Activated CD4-positive, alpha-beta T cell treated with anti-CD3 and anti-CD28 coated beads, Interleukin-2, amount 50 U/mL, for 16 hours (primary cell): ENCODE measurements at regions not wholly inside any gene's neighbourhood (a gene's known extent, or its start where the extent isn't known, plus 50 kb on each side); places are given as distances from the start of the nearest gene placed in this dataset.

Experiments
- DNase-seq: peaks from one replicate; pipeline ENCODE4 v3.0.0-alpha.2; 2020

DNA sequence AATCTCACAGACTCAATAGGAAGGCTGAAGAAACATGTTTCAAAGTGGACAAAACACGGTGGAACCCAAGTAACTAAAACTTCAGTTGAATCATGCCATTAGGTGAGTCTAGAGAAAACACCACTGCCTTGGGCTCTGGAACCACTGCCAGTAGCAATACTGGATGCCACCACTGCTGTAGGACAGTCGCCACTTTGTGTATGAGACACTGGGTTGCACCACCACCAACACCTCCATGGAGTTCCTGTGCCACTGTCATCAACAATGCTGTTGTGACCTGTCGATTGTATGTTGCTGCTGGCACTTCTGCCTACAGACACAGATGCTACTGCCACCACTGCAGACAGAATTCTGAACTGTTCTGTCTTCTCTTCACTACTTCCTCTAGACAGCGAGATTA lies 686.7 kb downstream of the METTL4 start:
- DNase-seq, result no peak

DNA sequence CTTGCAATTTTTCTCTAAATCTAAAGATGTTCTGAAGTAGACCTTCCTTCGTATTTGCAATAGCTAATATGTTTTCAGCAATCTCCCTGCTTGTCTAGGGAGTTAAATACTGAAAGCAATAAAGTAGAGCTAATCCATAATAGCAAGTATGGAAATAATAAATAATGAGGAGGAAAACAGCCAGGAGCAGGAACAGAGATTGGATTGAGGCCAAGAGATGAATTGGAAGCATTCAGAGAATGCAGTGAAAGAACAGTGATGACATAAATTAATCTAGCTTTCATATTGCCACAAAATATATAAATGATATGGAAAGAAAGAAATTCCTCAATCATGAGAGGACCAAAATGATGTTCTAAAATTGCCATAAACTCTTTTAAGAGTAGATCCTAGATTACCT lies 679.7 kb downstream of the METTL4 start:
- DNase-seq, result no peak

DNA sequence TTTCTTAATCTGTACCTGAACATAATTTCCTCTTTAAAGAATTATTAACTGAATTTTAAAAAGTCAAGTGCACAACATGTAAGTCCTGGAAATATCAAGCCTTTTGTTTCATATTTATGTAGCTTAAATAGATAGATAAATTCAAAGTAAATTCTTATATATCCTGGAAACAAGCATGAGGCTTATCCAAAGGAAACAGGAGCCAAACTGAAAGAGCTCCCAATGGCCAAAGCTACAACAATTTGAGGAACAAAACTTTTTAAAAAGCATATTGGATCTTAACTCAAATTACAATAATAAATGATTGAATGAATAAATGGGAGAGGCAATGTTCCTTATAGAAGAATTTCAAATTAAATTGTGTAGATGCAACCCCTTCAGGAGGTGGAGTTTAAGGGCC lies 679.1 kb downstream of the METTL4 start:
- no peak for DNase-seq

DNA sequence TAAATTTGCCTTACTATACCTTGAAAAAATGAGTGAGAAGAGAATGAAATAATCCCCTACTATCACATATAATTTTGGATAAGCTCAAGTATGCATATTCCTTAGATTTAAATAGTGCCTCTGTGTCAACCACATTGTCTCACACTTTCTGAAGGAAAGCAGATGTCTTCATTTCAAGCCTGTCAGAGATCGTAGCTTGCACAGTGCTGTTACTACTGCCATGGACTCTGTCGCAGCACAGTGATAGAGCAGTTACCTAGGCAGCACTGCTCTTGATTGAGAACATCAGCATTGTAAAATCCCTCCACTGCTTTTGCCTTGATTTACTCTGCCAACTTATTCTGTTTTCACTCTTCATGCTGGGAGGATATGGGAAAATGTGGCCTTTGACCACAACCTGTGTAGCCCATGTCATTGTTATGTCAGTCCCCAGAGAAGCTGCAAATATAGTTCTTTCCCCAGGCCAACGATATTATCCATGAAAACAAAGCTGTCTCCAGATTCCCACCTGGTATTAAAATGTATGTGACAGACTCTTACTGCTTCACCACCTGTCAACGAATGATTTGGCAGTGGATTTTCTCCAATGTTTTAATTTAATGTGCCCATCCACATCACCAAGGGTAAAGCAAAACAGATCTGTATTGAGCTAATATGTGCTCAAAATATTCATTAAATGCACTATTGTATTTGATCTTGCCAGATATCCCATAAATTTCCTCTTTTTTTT lies 675.7 kb downstream of the METTL4 start:
- no peak for DNase-seq

DNA sequence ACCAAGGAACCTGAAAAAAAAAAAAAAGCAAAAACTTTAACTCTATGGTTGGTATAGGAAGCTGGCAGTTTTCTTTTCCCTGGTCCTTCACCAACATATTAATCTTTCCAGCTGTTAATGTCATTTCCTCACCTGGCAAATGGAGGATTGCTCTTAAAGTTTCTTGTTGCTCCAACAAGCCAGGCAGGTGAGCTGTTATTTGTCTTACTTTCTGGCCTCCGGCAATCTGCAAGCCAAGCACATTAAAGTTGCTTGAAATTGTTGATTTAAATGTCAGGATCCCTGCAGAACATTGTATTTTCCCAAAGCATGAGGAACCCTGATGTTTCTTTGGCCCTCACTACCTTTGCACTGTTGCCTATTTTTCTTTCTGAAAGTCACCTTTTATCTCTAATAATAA lies 664.9 kb downstream of the METTL4 start:
- DNase-seq, result no peak

DNA sequence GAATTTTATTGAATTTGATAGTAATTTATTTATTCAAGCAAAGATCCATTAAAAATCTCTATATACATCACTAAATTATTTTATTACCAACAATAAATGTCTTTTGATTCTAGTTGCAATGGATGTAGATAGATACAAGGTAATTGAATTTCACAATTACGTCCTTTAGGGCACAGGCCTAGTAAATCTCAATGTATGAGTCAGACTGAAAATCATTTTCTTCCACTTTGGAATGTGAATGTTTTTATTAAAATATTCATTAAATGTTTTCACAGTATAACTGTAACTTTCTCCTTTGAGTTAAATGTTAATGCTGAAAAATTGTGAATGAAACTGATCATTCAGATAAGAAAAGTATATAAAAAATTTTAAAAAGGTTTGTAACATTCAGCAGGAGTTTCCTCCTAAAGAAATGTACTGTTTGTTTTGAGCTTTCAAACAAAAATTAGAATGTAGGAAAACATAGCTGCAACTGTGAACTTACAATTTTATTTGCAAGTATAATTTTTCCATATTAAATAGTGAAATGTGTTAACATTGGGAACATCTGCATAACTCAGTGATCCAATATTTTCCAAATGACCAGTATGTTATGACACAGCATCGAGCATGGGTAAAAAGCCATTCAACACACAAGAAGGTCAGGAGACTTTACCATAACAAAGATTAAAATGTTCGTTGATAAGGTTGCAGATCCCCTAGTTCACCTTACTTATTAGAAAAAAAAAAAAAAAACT lies 663.7 kb downstream of the METTL4 start:
- no peak for DNase-seq

DNA sequence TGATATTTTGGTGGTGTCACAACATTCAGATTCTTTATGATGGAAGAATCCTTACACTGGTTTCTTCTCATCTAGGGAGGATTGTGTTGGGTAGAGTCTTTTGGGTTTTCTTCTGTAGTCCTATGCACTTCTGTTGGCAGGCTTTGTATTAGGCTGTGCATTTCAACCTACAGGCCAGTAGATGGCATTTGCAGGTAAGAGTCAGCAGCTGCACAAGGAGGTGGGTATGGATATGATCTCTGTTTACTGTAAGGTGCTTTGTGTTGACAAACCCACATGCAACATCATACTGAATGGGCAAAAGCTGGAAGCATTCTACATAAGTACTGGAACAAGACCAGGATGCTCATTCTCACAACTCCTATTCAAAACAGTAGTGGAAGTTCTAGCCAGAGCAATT lies 656.8 kb downstream of the METTL4 start:
- DNase-seq, result no peak

DNA sequence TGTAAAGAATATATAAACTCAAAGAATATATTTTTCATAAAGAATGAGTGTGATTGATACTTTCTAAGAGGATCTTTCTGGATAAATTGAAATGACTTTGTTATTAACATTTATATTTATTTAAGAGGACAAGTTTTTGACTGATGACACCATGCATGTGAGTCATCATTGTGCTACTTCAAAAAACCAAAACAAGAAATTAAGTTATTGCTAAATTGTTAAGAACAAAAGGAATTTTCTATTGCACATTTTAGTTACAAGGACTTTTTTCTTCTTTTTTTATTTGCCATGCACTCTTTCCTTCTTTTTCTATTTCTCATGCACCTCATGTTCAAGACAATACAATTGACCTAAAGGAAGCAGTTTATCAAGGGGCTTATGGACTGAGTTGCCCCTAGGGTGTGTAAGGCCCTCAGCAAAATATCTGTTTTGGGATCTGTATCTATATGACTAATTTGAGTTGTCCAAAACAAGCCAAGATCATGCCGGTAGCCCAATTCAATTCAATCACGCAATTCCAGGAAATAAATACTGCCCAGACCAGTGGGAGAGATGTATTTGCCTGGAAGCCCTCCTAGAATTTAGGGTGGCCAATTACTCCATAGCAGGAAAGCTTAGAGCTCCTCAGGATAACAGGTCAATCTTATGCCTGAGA lies 654.3 kb downstream of the METTL4 start:
- no peak for DNase-seq

DNA sequence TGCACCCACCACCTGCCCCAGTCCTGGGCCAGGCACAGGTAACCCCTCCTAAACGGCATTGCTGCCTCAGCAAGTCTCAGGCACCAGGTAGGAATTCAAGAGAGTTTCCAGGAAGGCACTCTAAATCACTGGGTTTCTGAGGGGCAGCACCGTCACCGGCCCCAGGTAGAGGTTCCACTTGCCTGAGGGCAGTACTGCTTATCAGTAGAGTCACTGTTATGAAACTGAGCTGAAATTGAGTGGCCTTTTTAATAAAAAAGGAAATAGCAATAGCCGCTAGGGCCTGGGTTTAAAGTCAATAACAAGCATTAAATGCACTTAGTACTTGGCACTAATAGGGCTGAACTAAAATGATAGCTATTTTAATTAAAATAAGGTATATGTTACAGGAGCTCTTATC lies 653.7 kb downstream of the METTL4 start:
- DNase-seq, result no peak

DNA sequence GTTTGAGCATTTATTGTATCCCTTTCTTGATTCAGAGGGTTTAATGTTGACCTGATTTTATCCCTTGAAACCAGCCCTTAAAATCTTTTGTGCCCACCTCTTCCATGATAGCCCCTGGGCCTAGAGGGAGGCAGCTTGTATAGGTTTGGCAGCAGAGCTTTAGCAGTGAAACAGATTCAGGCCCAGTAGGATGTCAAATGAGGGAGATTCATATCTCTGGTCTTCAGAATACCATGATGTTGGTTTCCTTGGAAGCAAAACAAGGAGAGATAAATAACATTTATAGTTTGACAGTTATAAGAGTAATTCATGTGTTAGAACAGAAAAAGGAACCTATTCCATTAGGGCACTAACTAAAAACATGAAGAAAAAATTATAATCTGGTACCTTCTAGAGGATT lies 649.2 kb downstream of the METTL4 start:
- no peak for DNase-seq

DNA sequence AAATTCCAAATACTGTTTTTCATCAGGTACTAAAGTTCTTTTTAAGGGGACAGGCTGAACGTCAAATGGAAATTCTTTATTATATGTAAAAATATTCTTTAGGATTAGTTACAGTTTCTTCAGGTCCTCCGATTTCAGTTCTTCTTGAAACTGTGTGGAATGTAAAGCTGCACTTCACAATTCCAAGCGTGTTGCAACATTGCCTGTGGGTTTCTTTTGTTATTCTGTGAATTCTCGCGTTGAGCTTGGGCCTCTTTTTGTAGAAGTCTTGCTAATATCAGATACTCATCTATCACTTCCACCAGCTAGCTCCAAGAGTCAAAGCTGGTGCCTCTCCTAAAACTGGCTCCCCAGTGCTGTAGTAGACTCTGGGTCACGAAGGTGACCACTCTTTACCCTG lies 642.6 kb downstream of the METTL4 start:
- no peak for DNase-seq

DNA sequence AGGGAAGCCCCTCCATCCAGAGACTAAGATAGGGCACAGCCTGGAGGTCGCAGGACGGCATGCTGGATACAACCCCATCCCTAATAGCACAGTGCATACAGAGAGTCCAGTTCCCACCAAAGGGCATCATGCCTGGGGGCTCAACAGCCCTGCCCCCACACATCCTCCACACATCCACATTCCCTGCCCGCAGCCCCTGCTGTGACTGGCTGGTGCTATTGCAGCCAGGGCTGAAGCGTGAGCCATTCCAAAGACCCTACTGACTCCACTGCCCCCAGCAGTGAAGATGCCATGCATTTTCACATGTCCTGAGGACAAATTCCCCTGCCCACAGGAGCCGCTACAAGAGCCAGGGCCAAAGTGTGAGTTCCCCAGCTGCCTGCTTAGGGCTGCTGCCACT lies 641.6 kb downstream of the METTL4 start:
- DNase-seq, result no peak

DNA sequence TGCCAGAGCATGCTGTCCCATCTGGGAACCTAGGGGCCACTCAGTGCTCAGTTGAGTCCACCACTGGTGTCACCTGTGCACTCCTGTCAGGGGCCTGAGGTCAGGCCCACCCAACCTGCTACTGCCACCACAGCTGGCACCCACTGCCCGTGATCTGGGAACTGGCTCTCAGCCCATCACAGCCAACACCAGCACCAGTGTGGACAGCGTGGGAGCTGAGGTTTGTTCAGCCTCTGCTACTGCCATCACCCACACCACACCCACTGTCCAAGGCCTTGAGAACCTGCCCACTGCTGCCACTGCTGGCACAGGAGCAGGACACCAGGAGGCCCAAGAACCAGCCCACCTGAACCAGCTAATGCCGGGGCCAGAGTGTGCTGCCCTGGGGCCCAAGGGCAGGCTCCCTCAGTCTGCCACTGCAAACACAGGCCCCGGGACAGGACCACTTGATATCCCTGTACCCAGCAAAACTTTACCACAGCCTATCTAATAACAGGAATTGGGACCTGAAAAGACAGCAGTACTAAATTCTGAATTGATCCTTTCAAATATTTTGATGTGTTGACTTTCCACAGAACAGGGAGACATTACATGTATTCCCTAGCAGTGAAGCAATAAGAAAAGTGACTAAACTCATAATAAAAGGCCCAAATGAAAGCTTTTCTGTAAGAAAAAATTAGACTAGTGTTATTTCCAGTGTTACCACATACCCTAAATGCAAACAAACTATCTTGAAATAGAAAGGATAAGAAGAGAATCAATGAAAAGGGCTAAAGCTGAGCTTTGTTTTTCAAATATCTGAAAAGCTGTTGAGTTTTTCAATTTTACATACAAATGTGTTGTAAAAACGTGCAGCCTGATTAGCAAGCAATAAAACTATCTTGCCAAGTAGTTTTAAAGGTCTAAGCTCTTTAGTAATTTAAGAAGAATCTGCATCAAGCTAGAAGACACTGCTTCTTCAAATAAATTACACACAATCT lies 640.7 kb downstream of the METTL4 start:
- DNase-seq, result no peak

DNA sequence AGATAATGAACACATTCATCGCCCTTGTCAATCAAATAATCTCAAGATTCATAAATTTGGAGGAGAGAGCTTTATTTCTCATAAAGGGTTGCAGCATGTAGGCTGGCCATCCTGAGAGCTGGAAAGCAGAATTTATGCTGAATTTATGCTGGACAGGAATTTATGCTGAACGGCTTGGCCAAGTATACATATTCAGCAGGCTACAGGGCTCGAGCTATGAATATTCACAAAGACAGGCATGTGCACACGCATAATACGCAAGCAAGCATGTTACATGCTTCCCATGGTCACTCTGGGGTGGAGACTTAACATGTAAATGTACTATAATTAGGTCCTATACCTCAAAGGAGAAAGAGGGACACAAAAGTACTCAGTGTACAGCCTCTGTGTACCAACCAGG lies 618.8 kb downstream of the METTL4 start:
- DNase-seq, result no peak

DNA sequence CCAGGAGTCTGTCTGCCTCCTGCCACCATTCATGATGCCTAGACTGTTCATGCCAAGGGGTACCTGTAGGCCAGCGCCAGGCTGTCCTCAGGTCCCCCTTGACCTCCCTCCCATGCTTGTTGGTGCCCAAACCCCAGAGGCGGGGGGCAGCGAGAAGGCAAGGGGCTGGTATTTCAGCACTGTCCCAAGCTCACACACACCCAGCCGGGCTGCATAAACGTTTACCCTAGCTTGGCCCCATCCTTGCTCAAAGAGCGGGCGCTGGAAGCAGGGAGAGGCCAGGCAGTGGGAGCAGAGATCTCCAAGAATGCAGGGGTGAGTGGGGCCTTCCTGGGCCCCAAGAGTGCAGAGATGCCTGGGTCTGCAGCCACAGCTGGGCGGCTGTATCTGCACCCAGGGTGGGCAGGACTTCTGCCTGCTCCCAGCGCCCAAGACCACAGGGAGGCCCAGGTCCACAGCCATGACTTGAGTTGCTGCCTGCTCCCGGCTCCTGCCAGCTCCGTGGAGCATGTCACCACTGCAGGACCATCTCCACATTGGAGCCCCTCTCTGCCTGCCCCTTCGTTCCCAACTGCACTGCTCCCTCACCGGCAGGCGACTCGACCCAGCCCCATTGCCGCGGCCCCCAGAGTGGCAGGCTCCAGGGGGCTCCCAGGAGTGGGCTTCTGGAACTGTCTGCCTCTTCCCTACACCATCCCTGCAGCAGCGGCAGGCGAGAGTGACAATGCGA lies 616.6 kb downstream of the METTL4 start:
- no peak for DNase-seq

DNA sequence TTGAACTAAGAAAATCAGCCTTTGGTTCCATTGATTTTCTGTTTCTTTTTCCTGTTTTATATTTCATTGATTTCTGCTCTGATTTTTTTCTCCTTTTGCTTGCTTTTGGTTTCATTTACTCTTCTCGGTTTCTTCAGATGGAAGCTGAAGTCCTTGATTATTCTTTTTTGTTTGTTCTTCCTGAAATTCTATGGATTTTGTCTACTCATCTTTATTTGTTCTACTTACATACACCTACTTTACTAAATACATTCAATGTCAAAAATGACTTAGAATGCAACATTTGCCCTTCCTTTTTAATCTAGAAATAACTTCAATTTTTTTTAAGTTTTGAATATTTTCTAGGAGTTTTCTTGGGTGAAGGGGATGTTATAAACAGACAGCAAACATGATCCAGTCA lies 612.5 kb downstream of the METTL4 start:
- no peak for DNase-seq

DNA sequence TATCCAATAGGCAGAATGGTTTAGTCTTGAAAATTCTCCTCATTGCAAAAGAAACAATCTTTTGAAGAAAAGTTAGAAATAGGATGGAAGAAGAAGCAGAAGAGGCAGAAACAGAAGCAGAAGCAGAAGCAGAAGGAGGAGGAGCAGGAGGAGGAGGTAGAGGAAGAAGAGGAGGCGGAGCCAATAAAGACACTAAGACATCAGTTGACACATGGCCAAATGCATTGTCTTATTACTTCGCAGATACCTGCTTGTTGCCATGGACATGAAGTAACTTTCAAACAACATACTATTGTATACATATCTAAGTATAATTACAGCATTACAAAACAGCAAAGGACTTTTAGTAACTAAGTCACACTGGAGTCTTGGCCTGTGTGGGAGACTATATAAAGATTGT lies 606.3 kb downstream of the METTL4 start:
- no peak for DNase-seq

DNA sequence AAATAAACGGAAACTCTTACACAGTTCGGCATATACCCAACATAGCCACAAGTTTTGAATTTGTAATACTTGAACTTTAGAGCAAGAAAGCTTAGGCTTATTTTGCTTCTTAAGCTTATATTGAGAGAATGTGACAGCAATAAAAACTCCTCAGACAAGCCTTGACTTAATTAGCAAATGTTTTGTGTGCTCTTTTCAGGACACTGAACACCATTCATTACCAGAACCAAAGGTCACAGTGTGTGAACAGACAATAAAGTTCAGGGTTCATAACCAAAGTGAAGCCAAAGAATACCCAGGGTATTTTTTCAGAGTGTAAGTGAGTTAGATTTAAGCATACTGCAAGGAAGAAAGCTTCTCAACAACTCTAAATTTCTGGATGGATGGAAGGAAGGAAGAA lies 605.8 kb downstream of the METTL4 start:
- DNase-seq, result no peak

DNA sequence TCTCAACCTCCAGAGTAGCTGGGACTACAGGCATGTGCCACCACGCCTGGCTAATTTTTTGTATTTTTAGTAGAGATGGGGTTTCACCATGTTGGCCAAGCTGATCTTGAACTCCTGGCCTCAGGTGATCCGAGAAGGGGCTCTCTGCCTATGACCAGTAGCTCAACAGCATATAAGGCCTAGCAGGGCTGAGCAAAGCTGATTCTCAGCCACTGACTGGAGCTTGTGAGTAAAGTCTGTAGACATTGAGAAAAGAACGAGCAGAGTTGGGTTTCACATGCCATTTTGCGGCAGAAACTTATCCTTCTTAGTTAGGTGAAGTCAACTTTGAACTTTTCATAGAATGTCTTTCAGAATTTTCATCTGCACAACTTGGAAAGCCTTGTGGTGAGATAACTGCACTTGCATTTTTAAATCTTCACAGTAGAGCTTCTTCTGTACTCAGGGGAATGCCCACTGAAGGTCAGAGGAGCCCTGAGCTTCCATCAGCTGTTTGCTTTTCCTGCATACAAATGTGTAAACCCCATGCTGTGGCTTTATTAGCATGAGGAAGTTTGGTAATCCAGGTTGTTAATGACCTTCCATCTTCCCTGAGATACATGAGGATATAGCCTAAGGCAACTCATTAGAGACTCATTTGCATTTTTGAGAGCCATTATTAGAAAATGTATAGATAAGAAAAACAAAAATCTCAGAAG lies 602.4 kb downstream of the METTL4 start:
- DNase-seq, result no peak

DNA sequence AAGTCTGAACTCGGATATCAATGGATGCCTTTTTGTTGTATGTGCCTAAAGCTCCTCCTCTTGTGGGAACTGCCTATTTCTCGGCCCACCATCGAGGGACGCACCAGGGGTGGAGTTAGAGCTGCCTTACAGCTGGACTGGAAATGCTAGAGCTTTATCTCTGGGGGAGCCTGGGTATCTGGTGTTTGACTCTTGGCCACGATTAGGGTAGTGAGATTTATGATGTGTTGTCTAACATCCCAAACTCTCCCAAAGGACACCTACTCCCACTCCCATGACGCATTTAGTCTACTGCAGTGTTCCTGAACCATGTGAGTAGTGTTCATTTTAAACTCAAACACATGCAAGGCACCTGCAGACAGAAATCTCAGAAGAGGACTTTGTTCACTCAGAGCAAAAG lies 594.8 kb downstream of the METTL4 start:
- DNase-seq, result no peak

DNA sequence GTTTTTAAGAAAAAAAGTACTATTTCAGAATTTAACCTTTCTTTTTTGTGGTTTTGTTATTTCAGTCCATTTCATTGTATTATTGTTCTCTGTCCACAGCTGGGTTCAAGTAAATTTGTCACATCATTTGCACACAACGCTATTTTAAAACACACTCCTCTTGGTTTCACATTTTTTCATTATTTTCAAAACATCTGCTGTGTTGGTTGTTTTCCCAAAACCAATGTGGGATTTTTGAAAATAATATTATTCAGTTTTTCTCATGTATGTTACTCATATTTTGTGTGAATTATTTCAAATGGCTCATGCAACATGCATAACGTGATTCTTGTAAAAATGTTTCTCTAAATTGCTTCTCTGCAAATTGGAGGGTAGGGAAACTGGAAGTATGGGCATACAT lies 589.2 kb downstream of the METTL4 start:
- no peak for DNase-seq
